ENCODE measurements at regions not wholly inside any gene's neighbourhood (a gene's known extent, or its start where the extent isn't known, plus 50 kb on each side); places are given as distances from the start of the nearest gene placed in this dataset.

- no peak for TF ChIP-seq CTCF (IDR thresholded peaks at IDR 0.05; ENCODE audit: borderline replicate concordance, control extremely low read depth, extremely low read depth, insufficient read depth, missing control alignments)
- in situ Hi-C loops (cut with MboI; ENCODE audit: low sequenced_read_pairs, unreplicated experiment) = no loop called here
- DNase-seq (ENCODE audit: low spot score) = no peak
Observed at GRCh38 chr2:173696274-173696673, 268.9 kb downstream of the SP3 start.

- TF ChIP-seq CTCF (IDR thresholded peaks at IDR 0.05; ENCODE audit: borderline replicate concordance, control extremely low read depth, extremely low read depth, insufficient read depth, missing control alignments) = no peak
Observed at GRCh38 chr2:173697929-173698328, 267.2 kb downstream of the SP3 start.

GRCh38 chr2:173705656-173706055, 259.5 kb downstream of the SP3 start:
- no peak for TF ChIP-seq CTCF (IDR thresholded peaks at IDR 0.05; ENCODE audit: borderline replicate concordance, control extremely low read depth, extremely low read depth, insufficient read depth, missing control alignments)
- no peak for DNase-seq (ENCODE audit: low spot score)
- in situ Hi-C loops (cut with MboI; ENCODE audit: low sequenced_read_pairs, unreplicated experiment) = no loop called here

More at GRCh38 chr2:173697929-173698328, 267.2 kb downstream of the SP3 start:
- in situ Hi-C loops (cut with MboI; ENCODE audit: low sequenced_read_pairs, unreplicated experiment) = no loop called here
- no peak for DNase-seq (ENCODE audit: low spot score)

GRCh38 chr2:173706936-173707335, 258.2 kb downstream of the SP3 start:
- no peak for TF ChIP-seq CTCF (IDR thresholded peaks at IDR 0.05; ENCODE audit: borderline replicate concordance, control extremely low read depth, extremely low read depth, insufficient read depth, missing control alignments)
- DNase-seq (ENCODE audit: low spot score) = no peak
- in situ Hi-C loops (cut with MboI; ENCODE audit: low sequenced_read_pairs, unreplicated experiment) = no loop called here

- in situ Hi-C loops (cut with MboI; ENCODE audit: low sequenced_read_pairs, unreplicated experiment) = no loop called here
- DNase-seq (ENCODE audit: low spot score) = no peak
- TF ChIP-seq CTCF (IDR thresholded peaks at IDR 0.05; ENCODE audit: borderline replicate concordance, control extremely low read depth, extremely low read depth, insufficient read depth, missing control alignments) = no peak
Observed at GRCh38 chr2:173708806-173709205, 256.4 kb downstream of the SP3 start.

- DNase-seq (ENCODE audit: low spot score) = no peak
- TF ChIP-seq CTCF (IDR thresholded peaks at IDR 0.05; ENCODE audit: borderline replicate concordance, control extremely low read depth, extremely low read depth, insufficient read depth, missing control alignments) = no peak
- in situ Hi-C loops (cut with MboI; ENCODE audit: low sequenced_read_pairs, unreplicated experiment) = no loop called here
Observed at GRCh38 chr2:173711816-173712215, 253.4 kb downstream of the SP3 start.

All from GM13976 (cell line).